ENCODE measurements at regions not wholly inside any gene's neighbourhood (a gene's known extent, or its start where the extent isn't known, plus 50 kb on each side); places are given as distances from the start of the nearest gene placed in this dataset.

DNA sequence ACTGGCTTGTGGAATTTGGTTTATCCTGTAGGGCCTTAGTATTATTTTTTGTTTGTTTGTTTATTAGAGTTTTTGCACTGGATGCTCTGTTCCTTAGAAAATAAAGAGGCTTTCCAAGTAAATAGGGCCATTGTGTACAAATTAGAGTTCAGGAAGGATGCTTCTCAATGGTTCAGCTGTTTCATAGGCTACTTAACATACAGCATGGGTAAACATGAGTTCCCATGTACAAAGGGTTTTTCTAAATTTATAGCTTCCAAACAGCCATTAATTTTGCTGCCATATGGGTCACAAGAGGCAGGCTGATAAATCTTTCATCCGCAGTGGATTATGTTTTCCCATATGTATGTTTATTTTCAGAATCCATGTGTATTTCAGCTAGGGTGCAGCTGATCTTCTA, 121.6 kb upstream of the WDR11 start:
- TF ChIP-seq POLR2A (IDR thresholded peaks at IDR 0.05) (no peak), EP300 (IDR thresholded peaks at IDR 0.05) (no peak)
- TF ChIP-seq, protein P1, sequence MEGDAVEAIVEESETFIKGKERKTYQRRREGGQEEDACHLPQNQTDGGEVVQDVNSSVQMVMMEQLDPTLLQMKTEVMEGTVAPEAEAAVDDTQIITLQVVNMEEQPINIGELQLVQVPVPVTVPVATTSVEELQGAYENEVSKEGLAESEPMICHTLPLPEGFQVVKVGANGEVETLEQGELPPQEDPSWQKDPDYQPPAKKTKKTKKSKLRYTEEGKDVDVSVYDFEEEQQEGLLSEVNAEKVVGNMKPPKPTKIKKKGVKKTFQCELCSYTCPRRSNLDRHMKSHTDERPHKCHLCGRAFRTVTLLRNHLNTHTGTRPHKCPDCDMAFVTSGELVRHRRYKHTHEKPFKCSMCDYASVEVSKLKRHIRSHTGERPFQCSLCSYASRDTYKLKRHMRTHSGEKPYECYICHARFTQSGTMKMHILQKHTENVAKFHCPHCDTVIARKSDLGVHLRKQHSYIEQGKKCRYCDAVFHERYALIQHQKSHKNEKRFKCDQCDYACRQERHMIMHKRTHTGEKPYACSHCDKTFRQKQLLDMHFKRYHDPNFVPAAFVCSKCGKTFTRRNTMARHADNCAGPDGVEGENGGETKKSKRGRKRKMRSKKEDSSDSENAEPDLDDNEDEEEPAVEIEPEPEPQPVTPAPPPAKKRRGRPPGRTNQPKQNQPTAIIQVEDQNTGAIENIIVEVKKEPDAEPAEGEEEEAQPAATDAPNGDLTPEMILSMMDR (IDR thresholded peaks at IDR 0.05) = no peak

Measured in tibial nerve (tissue), 4 donors.